Brain microvascular endothelial cell (primary cell): ENCODE measurements at regions not wholly inside any gene's neighbourhood (a gene's known extent, or its start where the extent isn't known, plus 50 kb on each side); places are given as distances from the start of the nearest gene placed in this dataset.

Experiments
- DNase-seq: peaks from one replicate; pipeline ENCODE4 v3.0.0-alpha.2; 2020
- H3K27ac ChIP-seq: fragments of 250-450 bp; sonication (Bioruptor Pico); 2 replicates; pipeline ENCODE4 v1.5.1; 2020; ENCODE audit warnings: mild to moderate bottlenecking, moderate library complexity
- H3K27me3 ChIP-seq: fragments of 250-450 bp; sonication (Bioruptor Pico); replicated peaks from 2 replicates; pipeline ENCODE4 v1.5.1; 2020; ENCODE audit warnings: mild to moderate bottlenecking
- H3K36me3 ChIP-seq: fragments of 250-450 bp; sonication (Bioruptor Pico); replicated peaks from 2 replicates; pipeline ENCODE4 v1.5.1; 2020; ENCODE audit warnings: mild to moderate bottlenecking
- H3K4me3 ChIP-seq: 2 replicates; pipeline ENCODE4 v1.5.1; 2011; ENCODE audit warnings: low read depth, mild to moderate bottlenecking, control low read depth, low read length, moderate library complexity
- in situ Hi-C: cut with HindIII; loops from 2 replicates; pipeline ENCODE4 v1.10.0; 2017; ENCODE audit warnings: low sequenced_read_pairs, low pct_ligation_motif_present
- TF ChIP-seq, protein P1 (sequence below): IDR thresholded peaks from 2 replicates; pipeline ENCODE4 v1.5.1; 2011; ENCODE audit warnings: low read depth, mild to moderate bottlenecking, moderate library complexity, low read length, control low read depth, inconsistent platforms; ENCODE audit errors: missing control alignments

DNA sequence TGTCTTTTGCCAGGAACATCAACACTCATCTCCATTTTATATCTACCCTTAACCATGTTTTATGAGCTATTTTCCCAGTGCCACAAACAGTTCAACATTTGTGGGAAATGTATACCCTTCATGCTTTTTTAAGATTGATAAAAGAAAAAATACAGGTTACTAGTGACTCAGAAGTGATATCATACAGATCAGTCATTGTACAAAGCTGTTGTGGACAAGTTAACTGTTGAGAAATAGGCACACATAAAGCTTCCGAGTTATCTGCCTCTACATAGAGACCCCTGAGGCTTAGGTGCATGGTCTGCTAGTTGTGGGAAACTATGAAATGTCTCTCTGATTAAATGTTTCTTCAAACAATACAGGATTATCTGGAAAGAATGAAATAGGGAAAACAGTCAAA, 96.3 kb downstream of the LSM5 start:
- no peak overlapping the region for H3K4me3 ChIP-seq
- no peak overlapping the region for H3K27ac ChIP-seq
- no peaks in the 10 kb centered on the region for H3K36me3 ChIP-seq
- no peak for DNase-seq
- TF ChIP-seq, protein P1, sequence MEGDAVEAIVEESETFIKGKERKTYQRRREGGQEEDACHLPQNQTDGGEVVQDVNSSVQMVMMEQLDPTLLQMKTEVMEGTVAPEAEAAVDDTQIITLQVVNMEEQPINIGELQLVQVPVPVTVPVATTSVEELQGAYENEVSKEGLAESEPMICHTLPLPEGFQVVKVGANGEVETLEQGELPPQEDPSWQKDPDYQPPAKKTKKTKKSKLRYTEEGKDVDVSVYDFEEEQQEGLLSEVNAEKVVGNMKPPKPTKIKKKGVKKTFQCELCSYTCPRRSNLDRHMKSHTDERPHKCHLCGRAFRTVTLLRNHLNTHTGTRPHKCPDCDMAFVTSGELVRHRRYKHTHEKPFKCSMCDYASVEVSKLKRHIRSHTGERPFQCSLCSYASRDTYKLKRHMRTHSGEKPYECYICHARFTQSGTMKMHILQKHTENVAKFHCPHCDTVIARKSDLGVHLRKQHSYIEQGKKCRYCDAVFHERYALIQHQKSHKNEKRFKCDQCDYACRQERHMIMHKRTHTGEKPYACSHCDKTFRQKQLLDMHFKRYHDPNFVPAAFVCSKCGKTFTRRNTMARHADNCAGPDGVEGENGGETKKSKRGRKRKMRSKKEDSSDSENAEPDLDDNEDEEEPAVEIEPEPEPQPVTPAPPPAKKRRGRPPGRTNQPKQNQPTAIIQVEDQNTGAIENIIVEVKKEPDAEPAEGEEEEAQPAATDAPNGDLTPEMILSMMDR: no peak
- in situ Hi-C loops: no loop called here
- no peaks in the 10 kb centered on the region for H3K27me3 ChIP-seq

DNA sequence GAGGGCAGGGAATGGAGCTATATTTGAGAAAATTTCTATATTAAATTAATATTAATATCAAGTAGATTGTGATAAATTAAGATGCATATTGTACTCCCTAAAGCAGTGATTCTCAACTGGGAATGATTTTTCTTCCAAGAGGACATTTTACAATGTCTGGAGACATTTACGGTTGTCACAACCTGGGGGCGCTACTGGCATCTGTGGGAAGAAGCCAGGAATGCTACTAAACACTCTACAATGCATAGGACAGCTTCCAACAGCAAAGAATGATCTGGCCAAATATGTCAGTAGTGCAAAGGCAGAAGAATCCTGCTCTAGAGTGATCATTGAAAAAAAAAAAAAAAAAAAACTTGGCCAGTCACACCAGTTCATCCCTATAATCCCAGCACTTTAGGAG, 100.0 kb downstream of the LSM5 start:
- H3K36me3 ChIP-seq: no peaks in the 10 kb centered on the region
- no peak for DNase-seq
- no peak overlapping the region for H3K4me3 ChIP-seq
- in situ Hi-C loops: no loop called here
- H3K27ac ChIP-seq: no peak overlapping the region
- no peaks in the 10 kb centered on the region for H3K27me3 ChIP-seq
- TF ChIP-seq, protein P1: no peak

DNA sequence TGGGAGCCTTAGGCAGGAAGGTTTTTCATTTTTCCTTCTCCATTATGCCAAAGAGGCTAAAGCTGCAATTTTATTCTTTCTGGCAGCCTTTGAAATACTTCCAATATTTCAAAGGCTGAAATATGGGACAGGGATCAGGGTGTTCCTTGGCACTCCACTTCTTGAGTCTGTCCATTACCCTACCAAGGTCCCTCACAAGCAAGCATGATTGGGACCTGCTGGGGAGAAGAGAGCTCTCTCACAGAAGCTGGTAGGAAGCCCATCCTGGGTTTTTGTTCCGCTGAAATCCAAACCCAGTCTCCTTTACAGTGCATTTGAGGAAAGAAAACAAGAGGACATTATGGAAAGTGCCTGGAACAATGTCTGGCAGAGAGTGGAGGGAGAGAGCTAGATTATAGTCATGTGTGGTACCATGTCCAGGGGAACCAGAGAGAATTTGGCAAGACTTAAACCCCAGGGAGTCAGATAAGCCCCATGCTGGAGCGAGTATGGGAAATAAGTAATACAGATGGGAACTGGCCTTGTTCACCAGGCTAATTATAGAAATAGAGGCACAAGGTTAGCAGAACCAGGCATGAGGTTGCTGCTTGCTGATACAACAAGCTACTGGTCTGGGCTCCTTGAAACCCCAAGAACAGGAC, 104.7 kb downstream of the LSM5 start:
- DNase-seq: no peak

DNA sequence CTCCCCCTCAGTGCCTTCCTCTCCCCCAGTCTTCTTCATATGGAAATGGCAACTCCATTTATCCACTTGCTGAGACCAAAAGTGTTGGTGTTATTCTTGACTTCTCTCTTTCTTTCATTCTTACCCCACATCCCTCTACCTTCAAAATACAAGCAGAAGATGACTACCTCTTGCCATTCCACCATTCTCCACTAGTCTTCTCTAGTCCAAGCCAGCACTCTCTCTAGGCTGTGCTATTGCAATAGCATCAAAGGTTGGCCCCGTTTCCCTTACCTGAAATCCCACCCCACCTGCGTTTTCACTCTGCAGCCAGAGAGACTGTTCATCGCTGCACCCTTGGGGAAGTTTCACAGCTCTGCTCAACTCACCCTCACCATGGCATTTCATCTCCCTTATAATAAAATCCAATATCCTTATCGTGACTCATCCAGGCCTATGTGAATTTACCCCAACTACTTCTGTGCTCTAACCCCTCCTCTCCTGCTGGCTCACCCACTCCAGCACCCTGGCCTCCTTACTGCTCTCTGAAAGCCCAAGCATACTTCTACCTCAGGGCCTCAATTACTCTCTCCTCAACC, 109.1 kb downstream of the LSM5 start:
- Histone ChIP-seq H3K36me3 (no peaks in the 10 kb centered on the region), H3K27me3 (no peaks in the 10 kb centered on the region), H3K27ac (no peak overlapping the region), H3K4me3 (no peak overlapping the region)
- no peak for DNase-seq
- TF ChIP-seq, protein P1: no peak
- in situ Hi-C loops: no loop called here

More for the DNA sequence above, 104.7 kb downstream of the LSM5 start:
- TF ChIP-seq, protein P1: no peak
- in situ Hi-C loops: no loop called here
- Histone ChIP-seq H3K27ac (no peak overlapping the region), H3K4me3 (no peak overlapping the region), H3K36me3 (no peaks in the 10 kb centered on the region), H3K27me3 (no peaks in the 10 kb centered on the region)

DNA sequence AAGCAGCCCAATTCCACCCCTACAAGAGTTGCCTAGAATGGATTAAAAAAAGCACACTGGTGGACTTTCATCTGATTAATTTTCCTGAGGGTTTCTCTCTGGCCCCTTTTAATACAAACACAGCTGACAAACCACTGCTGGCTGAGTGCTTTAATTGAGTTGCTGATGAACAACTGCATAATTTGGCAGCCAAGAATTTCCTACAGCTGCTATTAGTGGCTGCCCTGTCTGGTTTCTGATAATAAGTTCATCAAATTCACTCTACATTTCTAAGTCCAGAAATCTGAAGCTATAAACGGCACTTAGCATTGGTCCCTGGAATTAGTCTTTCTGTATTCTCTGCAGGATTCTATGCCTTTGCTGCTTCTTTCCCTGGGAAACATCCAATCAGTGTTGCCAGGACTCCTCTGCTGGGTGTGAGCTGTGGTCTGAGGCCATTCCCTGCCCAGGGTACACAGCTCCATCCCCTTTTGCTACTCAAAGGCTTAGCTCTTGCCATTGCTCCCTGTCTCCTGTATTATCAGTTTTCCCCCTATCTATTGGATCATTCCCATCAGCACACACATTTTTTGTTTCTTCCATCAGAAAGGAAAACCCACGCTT, 110.6 kb downstream of the LSM5 start:
- in situ Hi-C loops: no loop called here
- no peak for DNase-seq

More for the DNA sequence above, 110.6 kb downstream of the LSM5 start:
- no peaks in the 10 kb centered on the region for H3K27me3 ChIP-seq
- H3K27ac ChIP-seq: no peak overlapping the region
- TF ChIP-seq, protein P1: no peak
- no peak overlapping the region for H3K4me3 ChIP-seq
- no peaks in the 10 kb centered on the region for H3K36me3 ChIP-seq
